CD14-positive monocyte (primary cell): ENCODE measurements at regions not wholly inside any gene's neighbourhood (a gene's known extent, or its start where the extent isn't known, plus 50 kb on each side); places are given as distances from the start of the nearest gene placed in this dataset.

Experiments used
- DNase-seq, 3 donors: peaks; one replicate each; pipeline ENCODE4 v3.0.0-alpha.2; 2011 to 2022
- H2AFZ ChIP-seq: 2 replicates; pipeline ENCODE4 v1.6.0; 2012; ENCODE audit warnings: mild to moderate bottlenecking, low read depth, low read length, inconsistent platforms; ENCODE audit not compliant: insufficient read depth, poor library complexity, severe bottlenecking
- H3K27ac ChIP-seq, 2 donors: 1 replicate in 1 of 2; 2 replicates in 1 of 2; pipeline ENCODE4 v1.5.1; 2012 to 2013; ENCODE audit warnings: low read length in 2 of 2, control low read depth in 1 of 2, inconsistent platforms in 1 of 2, low read depth in 1 of 2, mild to moderate bottlenecking in 1 of 2
- H3K27me3 ChIP-seq, 2 donors: one replicate each; pipeline versions ENCODE4 v1.6.0 to v1.6.1; 2011 to 2013; ENCODE audit warnings: low read length in 2 of 2; ENCODE audit not compliant: control insufficient read depth in 2 of 2, insufficient read depth in 2 of 2
- H3K36me3 ChIP-seq, 2 donors: replicated peaks in 1 of 2; 1 replicate in 1 of 2; 2 replicates in 1 of 2; pipeline versions ENCODE4 v1.5.1 to v1.6.1; 2012 to 2013; ENCODE audit warnings: low read length in 2 of 2, control low read depth in 1 of 2, inconsistent platforms in 1 of 2, mild to moderate bottlenecking in 1 of 2; ENCODE audit not compliant: insufficient read depth in 2 of 2, control insufficient read depth in 1 of 2
- H3K4me1 ChIP-seq, 2 donors: 1 replicate in 1 of 2; 2 replicates in 1 of 2; pipeline versions ENCODE4 v1.5.1 to v1.6.1; 2012 to 2013; ENCODE audit warnings: low read length in 2 of 2, control low read depth in 1 of 2, inconsistent platforms in 1 of 2, mild to moderate bottlenecking in 1 of 2, moderate library complexity in 1 of 2; ENCODE audit not compliant: insufficient read depth in 2 of 2, control insufficient read depth in 1 of 2
- H3K4me2 ChIP-seq: replicated peaks from 2 replicates; pipeline ENCODE3; 2012; ENCODE audit warnings: low read length, moderate library complexity, mild to moderate bottlenecking; ENCODE audit not compliant: poor library complexity, severe bottlenecking; ENCODE audit errors: extremely low read depth
- H3K4me3 ChIP-seq, 3 experiments: fragments of 200-600 bp in 1 of 3; sonication (generic) in 1 of 3; replicated peaks in 1 of 3; 1 replicate in 2 of 3; 2 replicates in 1 of 3; pipeline ENCODE4 v1.5.1; 2011 to 2013; ENCODE audit warnings: low read length in 3 of 3, mild to moderate bottlenecking in 3 of 3, control low read depth in 2 of 3, low read depth in 2 of 3, inconsistent platforms in 1 of 3, moderate library complexity in 1 of 3
- H3K79me2 ChIP-seq: 2 replicates; pipeline ENCODE4 v1.6.0; 2012; ENCODE audit warnings: mild to moderate bottlenecking, control low read depth, inconsistent platforms, low read length, moderate library complexity; ENCODE audit not compliant: insufficient read depth
- H3K9ac ChIP-seq: 2 replicates; pipeline ENCODE4 v1.6.0; 2017; ENCODE audit warnings: low read length, mild to moderate bottlenecking; ENCODE audit not compliant: insufficient read depth, poor library complexity, severe bottlenecking
- H3K9me3 ChIP-seq, 2 donors: replicated peaks in 1 of 2; 1 replicate in 1 of 2; 2 replicates in 1 of 2; pipeline versions ENCODE4 v1.5.1 to v1.6.1; 2012 to 2013; ENCODE audit warnings: low read length in 2 of 2, control low read depth in 1 of 2; ENCODE audit not compliant: control insufficient read depth in 1 of 2, insufficient read depth in 1 of 2
- H4K20me1 ChIP-seq: 2 replicates; pipeline ENCODE4 v1.6.0; 2012; ENCODE audit warnings: mild to moderate bottlenecking, low read length, control low read depth, moderate library complexity; ENCODE audit not compliant: insufficient read depth
- H3K27ac Mint-ChIP-seq, 7 donors: one replicate each; pipeline ENCODE4 v1.8.0; 2020; ENCODE audit warnings: mild to moderate bottlenecking in 7 of 7, mixed read lengths in 7 of 7, moderate library complexity in 6 of 7, inconsistent platforms in 2 of 7
- H3K27me3 Mint-ChIP-seq, 3 donors: one replicate each; pipeline ENCODE4 v1.8.0; 2021 to 2022; ENCODE audit warnings: low read depth in 3 of 3, mild to moderate bottlenecking in 3 of 3, mixed read lengths in 3 of 3, moderate library complexity in 3 of 3, inconsistent platforms in 1 of 3
- H3K36me3 Mint-ChIP-seq, 2 donors: one replicate each; pipeline ENCODE4 v1.8.0; 2020; ENCODE audit warnings: mixed read lengths in 2 of 2, inconsistent platforms in 1 of 2, mild to moderate bottlenecking in 1 of 2
- H3K4me1 Mint-ChIP-seq: one replicate; pipeline ENCODE4 v1.8.0; 2020; ENCODE audit warnings: mild to moderate bottlenecking, mixed read lengths
- H3K4me3 Mint-ChIP-seq, 2 donors: one replicate each; pipeline ENCODE4 v1.8.0; 2020; ENCODE audit warnings: mild to moderate bottlenecking in 2 of 2, mixed read lengths in 2 of 2, moderate library complexity in 1 of 2
- H3K9me3 Mint-ChIP-seq, 7 donors: one replicate each; pipeline ENCODE4 v1.8.0; 2020 to 2022; ENCODE audit warnings: mixed read lengths in 7 of 7, mild to moderate bottlenecking in 6 of 7, moderate library complexity in 6 of 7, inconsistent platforms in 2 of 7
- CTCF ChIP-seq: fragments of 200-600 bp; IDR thresholded peaks from one replicate; pipeline ENCODE4 v1.8.0; 2022; ENCODE audit warnings: antibody characterized with exemption, mild to moderate bottlenecking
- WGBS: methylation state at CpG from one replicate; pipeline ENCODE4 v1.1.5; 2013; ENCODE audit warnings: missing lambda C conversion rate; ENCODE audit not compliant: insufficient coverage; 5-methylcytosine and 5-hydroxymethylcytosine counted together
- intact Hi-C, 2 donors: fragments of 100-400 bp; cut with micrococcal nuclease; formaldehyde crosslinking; loops; one replicate each; pipeline versions ENCODE4 v1.15.0 to v1.15.1; 2023

DNA sequence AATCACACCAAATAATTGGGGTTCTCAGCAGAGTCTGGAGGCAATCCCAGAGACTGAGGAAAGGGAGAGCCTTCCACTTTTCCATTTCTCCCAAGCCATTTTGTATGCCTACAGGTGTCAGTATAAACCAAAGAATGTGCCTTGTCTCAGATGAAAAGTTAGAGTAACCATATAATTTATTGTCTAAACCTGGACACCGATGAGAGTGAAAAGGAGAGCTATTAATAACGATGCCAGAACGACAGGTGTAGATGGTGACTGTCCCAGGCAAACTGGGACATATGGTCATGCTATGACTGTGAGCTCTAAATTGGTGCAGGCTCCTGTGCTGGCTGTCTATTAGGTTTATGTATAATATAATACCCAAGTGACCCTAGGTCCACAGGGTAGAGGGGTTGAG lies 219.6 kb downstream of the ARHGAP12 start:
- Mint-ChIP-seq H3K27ac (peak overlapping the region; percentile 95 to 99 (median 98)), H3K4me1 (peaks cover 59% of the 10 kb centered on the region), H3K9me3 (peaks cover 12 to 23% (median 16%) of the 10 kb centered on the region in 7 donors), H3K36me3 (peaks cover 4 to 14% of the 10 kb centered on the region in 2 donors), H3K4me3 (no peak overlapping the region), H3K27me3 (peaks cover 0 to 2% (median 0%) of the 10 kb centered on the region in 3 donors)
- DNase-seq: no peak
- Histone ChIP-seq H3K9ac (no peak overlapping the region), H3K4me3 (peak overlapping the region in 1 of 3 experiments; percentile 72), H3K4me1 (peaks cover 54 to 60% of the 10 kb centered on the region in 2 donors), H3K4me2 (no peak overlapping the region), H3K79me2 (peaks cover 12% of the 10 kb centered on the region), H2AFZ (no peak overlapping the region), H3K27me3 (no peaks in the 10 kb centered on the region), H4K20me1 (no peaks in the 10 kb centered on the region), H3K27ac (peak overlapping the region in 1 of 2 donors; percentile 94), H3K9me3 (peaks cover 6 to 9% of the 10 kb centered on the region in 2 donors), H3K36me3 (no peaks in the 10 kb centered on the region)
- intact Hi-C loops: loop anchor here in 1 of 2 donors (10.0 kb wide), 1 partner anchor 104 kb away; no protein-coding TSS in a partner anchor
- WGBS: no CpG with 5 or more reads among the region's 3 CpGs
- no peak for TF ChIP-seq CTCF

- peaks cover 54 to 65% of the 10 kb centered on the region in 2 donors for H3K4me1 ChIP-seq
- H3K27me3 ChIP-seq: no peaks in the 10 kb centered on the region
- H4K20me1 ChIP-seq: no peaks in the 10 kb centered on the region
- H2AFZ ChIP-seq: no peak overlapping the region
- Mint-ChIP-seq H3K9me3 (peaks cover 12 to 23% (median 18%) of the 10 kb centered on the region in 7 donors), H3K4me1 (peaks cover 63% of the 10 kb centered on the region), H3K27ac (peak overlapping the region; percentile 95 to 99 (median 98)), H3K4me3 (peak overlapping the region in 1 of 2 donors; percentile 42), H3K27me3 (peaks cover 0 to 2% (median 0%) of the 10 kb centered on the region in 3 donors), H3K36me3 (peaks cover 4 to 18% of the 10 kb centered on the region in 2 donors)
- WGBS: 92% methylated on average over 4 of the region's 9 CpGs
- peak overlapping the region; percentile 88 to 94 for H3K27ac ChIP-seq
- no peak for TF ChIP-seq CTCF
- peaks cover 6 to 9% of the 10 kb centered on the region in 2 donors for H3K9me3 ChIP-seq
- no peak for DNase-seq
- intact Hi-C loops: loop anchor here in 1 of 2 donors (10.0 kb wide), 1 partner anchor 104 kb away; no protein-coding TSS in a partner anchor
- H3K4me3 ChIP-seq: peak overlapping the region in 1 of 3 experiments; percentile 72
- H3K9ac ChIP-seq: peak overlapping the region; percentile 73
- peaks cover 16% of the 10 kb centered on the region for H3K79me2 ChIP-seq
- no peaks in the 10 kb centered on the region for H3K36me3 ChIP-seq
- H3K4me2 ChIP-seq: peak overlapping the region; percentile 82
Measured at GRCh38 chr10:31708474-31708873, 220.2 kb downstream of the ARHGAP12 start.
